ENCODE measurements at regions not wholly inside any gene's neighbourhood (a gene's known extent, or its start where the extent isn't known, plus 50 kb on each side); places are given as distances from the start of the nearest gene placed in this dataset.

DNA sequence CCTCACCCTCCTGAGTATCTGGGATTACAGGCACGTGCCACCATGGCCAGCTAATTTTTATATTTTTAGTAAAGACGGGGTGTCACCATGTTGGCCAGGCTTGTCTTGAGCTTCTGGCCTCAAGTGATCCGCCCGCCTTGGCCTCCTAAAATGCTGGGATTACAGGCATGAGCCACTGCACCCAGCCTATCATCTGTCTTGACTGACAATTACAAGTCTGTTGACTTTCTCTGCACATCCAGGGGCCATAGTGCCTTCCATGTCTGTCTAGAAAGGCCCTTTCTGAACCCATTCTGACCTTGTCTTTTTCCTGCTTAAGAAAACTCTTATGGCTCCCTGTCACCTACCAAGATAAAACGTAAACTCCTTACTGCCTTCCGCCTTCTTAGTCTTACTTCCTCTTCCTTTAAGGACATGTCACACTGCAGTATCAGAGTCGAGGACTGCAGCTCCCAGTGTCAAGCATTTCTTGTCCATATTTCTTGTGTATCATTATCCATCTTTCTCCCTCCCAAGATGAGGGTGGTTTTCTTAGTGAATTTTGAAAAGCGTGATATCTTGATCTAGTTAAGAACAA lies 49.9 kb upstream of the SHB start:
- no peaks in the 10 kb centered on the region for H3K4me1 Mint-ChIP-seq
- no peaks in the 10 kb centered on the region for H3K27me3 ChIP-seq (ENCODE audit: control insufficient read depth, insufficient read depth, low read length)
- WGBS (ENCODE audit: insufficient coverage) = 83% methylated on average over 6 of the region's 8 CpGs
- no peak overlapping the region for H3K4me3 ChIP-seq (ENCODE audit: low read length)
- no peaks in the 10 kb centered on the region for H3K4me1 ChIP-seq (ENCODE audit: control insufficient read depth, insufficient read depth, low read length)
- no peaks in the 10 kb centered on the region for H3K9me3 Mint-ChIP-seq
- no peaks in the 10 kb centered on the region for H3K36me3 Mint-ChIP-seq
- H3K27ac Mint-ChIP-seq = no peak overlapping the region
- no peak overlapping the region for H3K4me3 Mint-ChIP-seq
- H3K27me3 Mint-ChIP-seq (ENCODE audit: low read depth in 2 of 2) = peaks cover 9 to 18% of the 10 kb centered on the region in 2 donors
- TF ChIP-seq, protein P1, sequence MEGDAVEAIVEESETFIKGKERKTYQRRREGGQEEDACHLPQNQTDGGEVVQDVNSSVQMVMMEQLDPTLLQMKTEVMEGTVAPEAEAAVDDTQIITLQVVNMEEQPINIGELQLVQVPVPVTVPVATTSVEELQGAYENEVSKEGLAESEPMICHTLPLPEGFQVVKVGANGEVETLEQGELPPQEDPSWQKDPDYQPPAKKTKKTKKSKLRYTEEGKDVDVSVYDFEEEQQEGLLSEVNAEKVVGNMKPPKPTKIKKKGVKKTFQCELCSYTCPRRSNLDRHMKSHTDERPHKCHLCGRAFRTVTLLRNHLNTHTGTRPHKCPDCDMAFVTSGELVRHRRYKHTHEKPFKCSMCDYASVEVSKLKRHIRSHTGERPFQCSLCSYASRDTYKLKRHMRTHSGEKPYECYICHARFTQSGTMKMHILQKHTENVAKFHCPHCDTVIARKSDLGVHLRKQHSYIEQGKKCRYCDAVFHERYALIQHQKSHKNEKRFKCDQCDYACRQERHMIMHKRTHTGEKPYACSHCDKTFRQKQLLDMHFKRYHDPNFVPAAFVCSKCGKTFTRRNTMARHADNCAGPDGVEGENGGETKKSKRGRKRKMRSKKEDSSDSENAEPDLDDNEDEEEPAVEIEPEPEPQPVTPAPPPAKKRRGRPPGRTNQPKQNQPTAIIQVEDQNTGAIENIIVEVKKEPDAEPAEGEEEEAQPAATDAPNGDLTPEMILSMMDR (IDR thresholded peaks at IDR 0.05) = no peak
- no peaks in the 10 kb centered on the region for H3K9me3 ChIP-seq (ENCODE audit: control insufficient read depth, insufficient read depth, low read length)
- H3K27ac ChIP-seq (ENCODE audit: low read length) = no peak overlapping the region
- no peaks in the 10 kb centered on the region for H3K36me3 ChIP-seq (ENCODE audit: control insufficient read depth, insufficient read depth, low read length)
- intact Hi-C loops (cut with micrococcal nuclease) = no loop called here
- DNase-seq (no peak), ATAC-seq (no peak)
